ENCODE measurements at regions not wholly inside any gene's neighbourhood (a gene's known extent, or its start where the extent isn't known, plus 50 kb on each side); places are given as distances from the start of the nearest gene placed in this dataset.

DNA sequence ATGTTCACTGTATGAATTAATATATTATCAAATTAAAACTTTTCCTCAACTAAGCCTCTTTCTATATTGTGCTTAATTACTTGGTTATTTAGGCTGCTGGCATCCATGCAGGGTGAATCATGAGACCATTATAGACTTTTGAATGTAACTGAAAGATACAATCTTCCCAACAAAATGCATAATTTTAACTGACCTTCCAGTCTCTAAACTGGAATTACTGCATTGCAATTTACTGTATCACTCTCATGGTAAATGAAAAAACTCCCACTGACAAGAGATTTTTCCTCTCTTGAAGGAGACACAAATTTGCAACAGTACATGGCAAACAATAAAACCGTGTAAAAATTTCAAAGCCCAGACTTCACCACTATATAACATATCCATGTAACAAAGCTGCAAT lies 349.5 kb downstream of the DRD1 start:
- TF ChIP-seq CTCF (IDR thresholded peaks at IDR 0.05) (no peak), POLR2A (IDR thresholded peaks at IDR 0.05) (no peak)

Data from lower leg skin (tissue), 3 donors.